Panc1 (cell line): ENCODE measurements at regions not wholly inside any gene's neighbourhood (a gene's known extent, or its start where the extent isn't known, plus 50 kb on each side); places are given as distances from the start of the nearest gene placed in this dataset.

Source experiments
- ATAC-seq: fragments of 200-7000 bp; cut with Tn5 transposase; 2 replicates; pipeline ENCODE4 v1.9.1; 2020; ENCODE audit warnings: mild to moderate bottlenecking, moderate library complexity
- BruUV-seq: library from RNA; stranded (reverse); fragments of 400-500 nt; replicated peaks from 2 replicates; lab custom pipeline; 2021; lab: Mats Ljungman, UMichigan
- CTCF ChIA-PET: fragments of 300-600 bp; sonication (Branson Sonifier 250); formaldehyde crosslinking; loops from one replicate; lab custom pipeline; 2022; ENCODE audit warnings: antibody characterized with exemption; lab: Charles Lee
- POLR2A ChIA-PET: fragments of 300-600 bp; sonication (Branson Sonifier 250); formaldehyde crosslinking; loops from one replicate; lab custom pipeline; 2022; ENCODE audit warnings: antibody characterized with exemption; lab: Charles Lee
- DNase-seq: peaks from one replicate; pipeline ENCODE4 v3.0.0-alpha.2; 2010; ENCODE audit warnings: low read depth, low spot score
- H3K27ac ChIP-seq: 2 replicates; pipeline ENCODE4 v1.5.1; 2011; ENCODE audit warnings: mild to moderate bottlenecking, low read length, inconsistent platforms
- H3K27me3 ChIP-seq: fragments of 200-500 bp; sonication (Bioruptor generic); 2 replicates; pipeline ENCODE4 v1.6.0; 2014; ENCODE audit warnings: low read length, inconsistent platforms; ENCODE audit not compliant: control insufficient read depth, insufficient read depth
- H3K36me3 ChIP-seq: fragments of 200-500 bp; sonication (Bioruptor generic); 2 replicates; pipeline ENCODE4 v1.5.1; 2014; ENCODE audit warnings: inconsistent platforms, mild to moderate bottlenecking, low read length, moderate library complexity; ENCODE audit not compliant: control insufficient read depth, insufficient read depth
- H3K4me1 ChIP-seq: 2 replicates; pipeline ENCODE4 v1.5.1; 2011; ENCODE audit warnings: inconsistent platforms, mild to moderate bottlenecking, low read length, moderate library complexity; ENCODE audit not compliant: control insufficient read depth, insufficient read depth
- H3K4me3 ChIP-seq, 2 experiments: 2 replicates each; pipeline ENCODE4 v1.5.1; 2011 to 2012; ENCODE audit warnings: low read depth in 2 of 2, low read length in 2 of 2, mild to moderate bottlenecking in 2 of 2, inconsistent platforms in 1 of 2, moderate library complexity in 1 of 2
- H3K9me3 ChIP-seq: fragments of 200-500 bp; sonication (Bioruptor generic); 2 replicates; pipeline ENCODE4 v1.5.1; 2014; ENCODE audit warnings: low read depth, mild to moderate bottlenecking, inconsistent platforms, low read length, moderate library complexity; ENCODE audit not compliant: control insufficient read depth, insufficient read depth
- POLR2AphosphoS5 ChIP-seq: IDR thresholded peaks from 2 replicates; pipeline ENCODE4 v1.6.1; 2012; ENCODE audit warnings: mild to moderate bottlenecking, low read depth, low read length, moderate library complexity
- SIN3A ChIP-seq: IDR thresholded peaks from 2 replicates; pipeline ENCODE4 v1.6.1; 2012; ENCODE audit warnings: low read depth, mild to moderate bottlenecking, low read length, moderate library complexity, borderline replicate concordance; ENCODE audit not compliant: insufficient read depth
- TCF7L2 ChIP-seq: IDR thresholded peaks from 2 replicates; pipeline ENCODE4 v1.6.1; 2011; ENCODE audit warnings: mild to moderate bottlenecking, low read depth, low read length, inconsistent platforms
- in situ Hi-C: cut with HindIII; loops from 2 replicates; pipeline ENCODE4 v1.10.0; 2016; ENCODE audit warnings: low sequenced_read_pairs, low pct_unique_long_range_greater_than_20kb
- intact Hi-C: fragments of 100-400 bp; cut with micrococcal nuclease; formaldehyde crosslinking; loops from one replicate; pipeline ENCODE4 v1.10.0; 2022; ENCODE audit not compliant: unreplicated experiment
- TF ChIP-seq, protein P1 (sequence below), 2 experiments: IDR thresholded peaks; 2 replicates each; pipeline ENCODE4 v1.6.1; 2011 to 2012; ENCODE audit warnings: low read depth in 2 of 2, control low read depth in 1 of 2, low read length in 1 of 2, mild to moderate bottlenecking in 1 of 2, moderate library complexity in 1 of 2; ENCODE audit not compliant: insufficient read depth in 1 of 2
- TF ChIP-seq, protein P2 (sequence below): fragments of 450-650 bp; IDR thresholded peaks from 2 replicates; pipeline ENCODE4 v1.5.1; 2017; ENCODE audit warnings: mild to moderate bottlenecking

DNA sequence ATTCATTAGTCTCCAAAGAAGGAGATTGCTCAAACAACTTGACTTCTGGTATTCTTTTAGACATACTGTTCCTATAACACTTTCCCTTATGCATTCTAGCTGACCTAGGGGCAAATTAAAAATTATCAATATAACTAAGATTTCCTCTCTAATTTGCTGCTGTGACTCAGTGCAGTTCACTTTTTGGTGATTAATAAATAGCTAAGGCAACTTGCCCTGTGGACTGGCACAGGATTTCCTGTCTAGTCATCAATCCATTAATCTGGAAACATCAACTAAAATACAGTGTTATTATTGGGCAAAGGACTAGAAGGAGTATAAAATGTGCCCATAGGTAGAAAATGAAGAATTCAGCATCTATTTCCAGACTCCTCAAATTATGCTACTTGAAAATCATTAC lies 83.5 kb upstream of the SERPINE2 start:
- Histone ChIP-seq H3K36me3 (no peaks in the 10 kb centered on the region), H3K4me3 (no peak overlapping the region), H3K9me3 (no peaks in the 10 kb centered on the region), H3K4me1 (no peaks in the 10 kb centered on the region), H3K27me3 (no peaks in the 10 kb centered on the region), H3K27ac (no peak overlapping the region)
- ChIA-PET CTCF (no interaction called here), POLR2A (no interaction called here)
- no TSS peak for BruUV-seq
- TF ChIP-seq, protein P1, sequence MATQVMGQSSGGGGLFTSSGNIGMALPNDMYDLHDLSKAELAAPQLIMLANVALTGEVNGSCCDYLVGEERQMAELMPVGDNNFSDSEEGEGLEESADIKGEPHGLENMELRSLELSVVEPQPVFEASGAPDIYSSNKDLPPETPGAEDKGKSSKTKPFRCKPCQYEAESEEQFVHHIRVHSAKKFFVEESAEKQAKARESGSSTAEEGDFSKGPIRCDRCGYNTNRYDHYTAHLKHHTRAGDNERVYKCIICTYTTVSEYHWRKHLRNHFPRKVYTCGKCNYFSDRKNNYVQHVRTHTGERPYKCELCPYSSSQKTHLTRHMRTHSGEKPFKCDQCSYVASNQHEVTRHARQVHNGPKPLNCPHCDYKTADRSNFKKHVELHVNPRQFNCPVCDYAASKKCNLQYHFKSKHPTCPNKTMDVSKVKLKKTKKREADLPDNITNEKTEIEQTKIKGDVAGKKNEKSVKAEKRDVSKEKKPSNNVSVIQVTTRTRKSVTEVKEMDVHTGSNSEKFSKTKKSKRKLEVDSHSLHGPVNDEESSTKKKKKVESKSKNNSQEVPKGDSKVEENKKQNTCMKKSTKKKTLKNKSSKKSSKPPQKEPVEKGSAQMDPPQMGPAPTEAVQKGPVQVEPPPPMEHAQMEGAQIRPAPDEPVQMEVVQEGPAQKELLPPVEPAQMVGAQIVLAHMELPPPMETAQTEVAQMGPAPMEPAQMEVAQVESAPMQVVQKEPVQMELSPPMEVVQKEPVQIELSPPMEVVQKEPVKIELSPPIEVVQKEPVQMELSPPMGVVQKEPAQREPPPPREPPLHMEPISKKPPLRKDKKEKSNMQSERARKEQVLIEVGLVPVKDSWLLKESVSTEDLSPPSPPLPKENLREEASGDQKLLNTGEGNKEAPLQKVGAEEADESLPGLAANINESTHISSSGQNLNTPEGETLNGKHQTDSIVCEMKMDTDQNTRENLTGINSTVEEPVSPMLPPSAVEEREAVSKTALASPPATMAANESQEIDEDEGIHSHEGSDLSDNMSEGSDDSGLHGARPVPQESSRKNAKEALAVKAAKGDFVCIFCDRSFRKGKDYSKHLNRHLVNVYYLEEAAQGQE (IDR thresholded peaks at IDR 0.05; ENCODE audit: insufficient read depth in 1 of 2, low read depth in 2 of 2, low read length in 1 of 2): no peak
- TF ChIP-seq POLR2AphosphoS5 (no peak), SIN3A (no peak), TCF7L2 (no peak)
- DNase-seq: no peak
- ATAC-seq: no peak
- intact Hi-C loops (no loop called here), in situ Hi-C loops (no loop called here)

DNA sequence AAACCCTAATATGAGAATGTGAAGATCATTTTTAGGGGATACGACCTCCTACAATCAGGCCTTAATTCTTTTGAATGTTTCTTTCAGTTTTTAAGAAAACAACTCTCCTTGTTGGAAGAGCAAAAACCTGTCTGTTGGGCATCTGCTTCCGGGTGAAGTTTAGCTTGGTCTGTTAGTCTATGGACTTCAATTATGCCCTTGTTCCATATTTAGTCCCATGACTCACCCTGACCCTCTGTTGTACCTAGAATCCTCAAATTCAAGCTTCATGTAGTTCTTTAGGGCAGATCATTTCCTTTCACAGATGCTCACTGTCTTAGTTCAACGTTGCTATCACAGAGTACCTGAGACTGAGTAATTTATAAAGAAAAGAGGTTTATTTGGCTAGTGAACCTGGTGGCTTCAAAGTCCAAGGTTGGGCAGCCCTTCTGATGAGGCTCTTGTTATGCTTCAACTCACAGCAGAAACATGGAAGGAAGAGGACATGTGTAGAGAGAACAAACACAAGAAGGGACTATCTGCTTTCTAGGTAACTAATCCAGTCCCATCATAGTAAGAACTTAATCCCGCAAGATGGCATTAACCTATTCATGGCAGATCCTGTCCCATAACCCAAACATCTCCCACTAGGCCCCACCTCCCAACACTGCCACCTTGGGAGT lies 82.5 kb upstream of the SERPINE2 start:
- CTCF ChIA-PET: no interaction called here
- Histone ChIP-seq H3K9me3 (no peaks in the 10 kb centered on the region), H3K4me3 (no peak overlapping the region), H3K27me3 (no peaks in the 10 kb centered on the region), H3K27ac (no peak overlapping the region), H3K4me1 (no peaks in the 10 kb centered on the region), H3K36me3 (no peaks in the 10 kb centered on the region)
- DNase-seq: no peak
- TF ChIP-seq SIN3A: no peak
- TF ChIP-seq, protein P1 (IDR thresholded peaks at IDR 0.05; ENCODE audit: insufficient read depth in 1 of 2, low read depth in 2 of 2, low read length in 1 of 2): no peak
- no peak for TF ChIP-seq TCF7L2
- TF ChIP-seq, protein P2, sequence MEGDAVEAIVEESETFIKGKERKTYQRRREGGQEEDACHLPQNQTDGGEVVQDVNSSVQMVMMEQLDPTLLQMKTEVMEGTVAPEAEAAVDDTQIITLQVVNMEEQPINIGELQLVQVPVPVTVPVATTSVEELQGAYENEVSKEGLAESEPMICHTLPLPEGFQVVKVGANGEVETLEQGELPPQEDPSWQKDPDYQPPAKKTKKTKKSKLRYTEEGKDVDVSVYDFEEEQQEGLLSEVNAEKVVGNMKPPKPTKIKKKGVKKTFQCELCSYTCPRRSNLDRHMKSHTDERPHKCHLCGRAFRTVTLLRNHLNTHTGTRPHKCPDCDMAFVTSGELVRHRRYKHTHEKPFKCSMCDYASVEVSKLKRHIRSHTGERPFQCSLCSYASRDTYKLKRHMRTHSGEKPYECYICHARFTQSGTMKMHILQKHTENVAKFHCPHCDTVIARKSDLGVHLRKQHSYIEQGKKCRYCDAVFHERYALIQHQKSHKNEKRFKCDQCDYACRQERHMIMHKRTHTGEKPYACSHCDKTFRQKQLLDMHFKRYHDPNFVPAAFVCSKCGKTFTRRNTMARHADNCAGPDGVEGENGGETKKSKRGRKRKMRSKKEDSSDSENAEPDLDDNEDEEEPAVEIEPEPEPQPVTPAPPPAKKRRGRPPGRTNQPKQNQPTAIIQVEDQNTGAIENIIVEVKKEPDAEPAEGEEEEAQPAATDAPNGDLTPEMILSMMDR: no peak
- no peak for TF ChIP-seq POLR2AphosphoS5
- intact Hi-C loops: no loop called here
- POLR2A ChIA-PET: no interaction called here
- BruUV-seq: no TSS peak
- ATAC-seq: no peak
- in situ Hi-C loops: no loop called here
